GM12878 (cell line): ENCODE measurements at regions not wholly inside any gene's neighbourhood (a gene's known extent, or its start where the extent isn't known, plus 50 kb on each side); places are given as distances from the start of the nearest gene placed in this dataset.

Source experiments
- MYC ChIP-seq: IDR thresholded peaks from 2 replicates; pipeline ENCODE4 v1.6.1; 2011; ENCODE audit warnings: mild to moderate bottlenecking, low read length, moderate library complexity, inconsistent platforms; ENCODE audit not compliant: insufficient read depth, insufficient replicate concordance, insufficient read length, severe bottlenecking
- RELA ChIP-seq: fragments of 450-650 bp; IDR thresholded peaks from 2 replicates; pipeline ENCODE4 v1.8.0; 2014; ENCODE audit warnings: borderline replicate concordance; ENCODE audit not compliant: partially characterized antibody

- TF ChIP-seq RELA (no peak), MYC (no peak)
Observed at GRCh38 chr14:71563492-71564153, 368.6 kb upstream of the RGS6 start.
